OCI-LY7 (cell line): ENCODE measurements at regions not wholly inside any gene's neighbourhood (a gene's known extent, or its start where the extent isn't known, plus 50 kb on each side); places are given as distances from the start of the nearest gene placed in this dataset.
A peak's percentile ranks its signal among the peaks of the same experiment; 100 is the strongest.

ENCODE experiments used
- BruUV-seq: library from RNA; stranded (reverse); fragments of 400-500 nt; replicated peaks from 2 replicates; lab custom pipeline; 2021; lab: Mats Ljungman, UMichigan
- CTCF ChIA-PET: fragments of 300-600 bp; sonication (Branson Sonifier 250); formaldehyde crosslinking; loops from one replicate; lab custom pipeline; 2022; ENCODE audit warnings: antibody characterized with exemption; ENCODE audit not compliant: unreplicated experiment; lab: Charles Lee
- POLR2A ChIA-PET: fragments of 300-600 bp; sonication (Branson Sonifier 250); formaldehyde crosslinking; loops from one replicate; lab custom pipeline; 2022; ENCODE audit warnings: antibody characterized with exemption; lab: Charles Lee
- DNase-seq: peaks from one replicate; pipeline ENCODE4 v3.0.0-alpha.2; 2015; ENCODE audit warnings: low spot score
- H2AFZ ChIP-seq: fragments of 200-600 bp; sonication (generic), shearing (Covaris generic); 2 replicates; pipeline ENCODE4 v1.6.1; 2014; ENCODE audit warnings: mild to moderate bottlenecking, antibody characterized with exemption, low read length, moderate library complexity
- H3K27ac ChIP-seq: fragments of 200-600 bp; sonication (generic); 2 replicates; pipeline ENCODE4 v1.5.1; 2014; ENCODE audit warnings: mixed run types, low read depth, mild to moderate bottlenecking, moderate library complexity, low read length, inconsistent platforms; ENCODE audit not compliant: poor library complexity, severe bottlenecking
- H3K36me3 ChIP-seq: fragments of 200-600 bp; sonication (generic); 2 replicates; pipeline ENCODE4 v1.6.1; 2014; ENCODE audit warnings: mild to moderate bottlenecking, antibody characterized with exemption, low read length, moderate library complexity, mixed read lengths; ENCODE audit not compliant: insufficient read depth
- H3K4me1 ChIP-seq: fragments of 200-600 bp; sonication (generic); 2 replicates; pipeline ENCODE4 v1.5.1; 2014; ENCODE audit warnings: mild to moderate bottlenecking, low read length; ENCODE audit not compliant: insufficient read depth, poor library complexity, severe bottlenecking
- H3K4me2 ChIP-seq: fragments of 200-600 bp; sonication (generic); 2 replicates; pipeline ENCODE4 v1.6.1; 2014; ENCODE audit warnings: mild to moderate bottlenecking, low read length
- H3K4me3 ChIP-seq: fragments of 200-600 bp; sonication (generic); 2 replicates; pipeline ENCODE4 v1.5.1; 2014; ENCODE audit warnings: mild to moderate bottlenecking, low read depth, low read length; ENCODE audit not compliant: poor library complexity, severe bottlenecking
- H3K79me2 ChIP-seq: fragments of 200-600 bp; sonication (generic); 2 replicates; pipeline ENCODE4 v1.6.1; 2016; ENCODE audit warnings: low read depth, mild to moderate bottlenecking, low read length, moderate library complexity, mixed read lengths; ENCODE audit not compliant: insufficient read depth
- H3K9me2 ChIP-seq: fragments of 200-600 bp; sonication (generic); 2 replicates; pipeline ENCODE4 v1.6.1; 2016; ENCODE audit warnings: mild to moderate bottlenecking, low read length, mixed read lengths; ENCODE audit not compliant: insufficient read depth
- H3K9me3 ChIP-seq: fragments of 200-600 bp; sonication (generic); 2 replicates; pipeline ENCODE4 v1.6.1; 2014; ENCODE audit warnings: mild to moderate bottlenecking, mixed run types, low read length, mixed read lengths
- H4K20me1 ChIP-seq: fragments of 200-600 bp; sonication (generic); 2 replicates; pipeline ENCODE4 v1.6.1; 2014; ENCODE audit warnings: mild to moderate bottlenecking, antibody characterized with exemption, low read length, moderate library complexity, mixed read lengths; ENCODE audit not compliant: insufficient read depth
- CTCF ChIP-seq: fragments of 200-600 bp; sonication (generic); conservative IDR thresholded peaks from 2 replicates; pipeline ENCODE4 v1.5.1; 2014; ENCODE audit warnings: mild to moderate bottlenecking, antibody characterized with exemption, low read length, moderate library complexity, mixed read lengths
- EZH2phosphoT487 ChIP-seq: fragments of 200-600 bp; sonication (generic); IDR thresholded peaks from 2 replicates; pipeline ENCODE4 v1.6.1; 2018; ENCODE audit warnings: low read depth, borderline replicate concordance, mild to moderate bottlenecking, mixed run types, antibody characterized with exemption, low read length, moderate library complexity, mixed read lengths
- intact Hi-C: fragments of 100-400 bp; cut with micrococcal nuclease; formaldehyde crosslinking; loops from one replicate; pipeline ENCODE4 v1.10.0; 2022; ENCODE audit not compliant: unreplicated experiment

DNA sequence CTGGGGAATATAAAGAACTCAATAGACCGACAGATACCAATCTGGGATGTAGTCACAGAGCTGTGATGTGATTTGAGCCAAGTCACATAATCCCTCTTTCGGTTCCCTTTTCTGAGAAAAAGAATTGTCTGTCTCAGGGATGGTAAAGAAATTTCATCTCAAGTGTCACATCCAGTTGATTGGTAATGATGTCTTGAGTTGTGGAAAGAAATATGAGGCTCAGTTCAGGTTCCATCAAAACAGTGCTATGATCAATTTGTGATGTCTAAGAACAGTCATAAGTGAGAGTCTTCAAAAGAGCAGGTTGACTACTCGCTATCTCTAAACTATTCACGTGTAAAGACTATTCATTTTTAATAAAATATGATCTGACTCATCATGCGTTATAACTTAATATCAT is 223.3 kb downstream of the METTL4 start:
- BruUV-seq: no TSS peak
- H3K4me1 ChIP-seq: no peaks in the 10 kb centered on the region
- DNase-seq: peak; percentile 21
- no peak overlapping the region for H3K4me2 ChIP-seq
- H3K9me2 ChIP-seq: no peaks in the 10 kb centered on the region
- no peaks in the 10 kb centered on the region for H3K9me3 ChIP-seq
- H3K27ac ChIP-seq: no peak overlapping the region
- H3K36me3 ChIP-seq: no peaks in the 10 kb centered on the region
- TF ChIP-seq EZH2phosphoT487: no peak
- no peak for TF ChIP-seq CTCF
- no peak overlapping the region for H3K4me3 ChIP-seq
- H4K20me1 ChIP-seq: no peaks in the 10 kb centered on the region
- intact Hi-C loops: no loop called here
- no peak overlapping the region for H2AFZ ChIP-seq
- H3K79me2 ChIP-seq: no peaks in the 10 kb centered on the region
- ChIA-PET CTCF (no interaction called here), POLR2A (interaction anchor here (0.6 to 1.3 kb wide), 4 partner anchors 12 to 481 kb away, joined by 3 to 4 read pairs (median 3); no protein-coding TSS in a partner anchor)

GRCh38 chr18:2351126-2351850 is 220.0 kb downstream of the METTL4 start:
- CTCF ChIA-PET: no interaction called here
- Histone ChIP-seq H3K27ac (no peak overlapping the region), H3K4me2 (no peak overlapping the region), H3K4me3 (no peak overlapping the region), H3K36me3 (no peaks in the 10 kb centered on the region), H3K9me2 (no peaks in the 10 kb centered on the region), H3K9me3 (no peaks in the 10 kb centered on the region), H3K4me1 (no peaks in the 10 kb centered on the region), H2AFZ (no peak overlapping the region), H4K20me1 (no peaks in the 10 kb centered on the region), H3K79me2 (no peaks in the 10 kb centered on the region)
- TF ChIP-seq EZH2phosphoT487: no peak
- no peak for TF ChIP-seq CTCF
- intact Hi-C loops: no loop called here
- no TSS peak for BruUV-seq
- no peak for DNase-seq
- POLR2A ChIA-PET: no interaction called here

DNA sequence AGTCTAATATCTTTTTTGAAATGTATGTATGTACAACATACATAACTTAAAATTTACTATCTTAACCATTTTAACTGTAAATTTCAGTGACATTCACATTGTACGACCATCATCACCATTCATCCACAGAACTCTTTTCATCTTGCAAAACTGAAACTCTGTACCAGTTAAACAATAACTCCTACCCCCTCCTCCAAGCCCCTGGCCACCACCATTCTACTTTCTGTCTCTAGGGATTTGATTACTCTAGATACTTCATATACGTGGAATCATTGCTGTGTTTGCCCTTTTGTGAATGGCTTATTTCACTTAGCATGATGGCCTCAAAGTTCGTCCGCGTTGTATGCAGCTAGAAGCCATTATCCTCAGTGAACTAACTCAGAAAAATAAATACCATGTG is 217.0 kb downstream of the METTL4 start:
- TF ChIP-seq CTCF (no peak), EZH2phosphoT487 (no peak)
- BruUV-seq: no TSS peak
- Histone ChIP-seq H3K27ac (no peak overlapping the region), H3K9me2 (no peaks in the 10 kb centered on the region), H3K79me2 (no peaks in the 10 kb centered on the region), H3K4me2 (no peak overlapping the region), H3K9me3 (no peaks in the 10 kb centered on the region), H2AFZ (no peak overlapping the region; the same call in 1 of the 2 replicates), H4K20me1 (no peaks in the 10 kb centered on the region), H3K4me1 (no peaks in the 10 kb centered on the region), H3K36me3 (no peaks in the 10 kb centered on the region), H3K4me3 (no peak overlapping the region)
- no peak for DNase-seq
- intact Hi-C loops: no loop called here
- ChIA-PET POLR2A (interaction anchor here (0.7 kb wide), 1 partner anchor 140 kb away, joined by 4 read pairs; no protein-coding TSS in a partner anchor), CTCF (no interaction called here)
